AG08396 (cell line): ENCODE measurements at regions not wholly inside any gene's neighbourhood (a gene's known extent, or its start where the extent isn't known, plus 50 kb on each side); places are given as distances from the start of the nearest gene placed in this dataset.
A peak's percentile ranks its signal among the peaks of the same experiment; 100 is the strongest.
"Not testable (repeated sequence)": the region's sequence is repeated elsewhere in the genome, so short reads cannot be mapped to it uniquely, and the experiment has no call there.

Experiments
- DNase-seq: peaks from one replicate; pipeline ENCODE4 v3.0.0; 2012; ENCODE audit warnings: low spot score, mixed read lengths

DNA sequence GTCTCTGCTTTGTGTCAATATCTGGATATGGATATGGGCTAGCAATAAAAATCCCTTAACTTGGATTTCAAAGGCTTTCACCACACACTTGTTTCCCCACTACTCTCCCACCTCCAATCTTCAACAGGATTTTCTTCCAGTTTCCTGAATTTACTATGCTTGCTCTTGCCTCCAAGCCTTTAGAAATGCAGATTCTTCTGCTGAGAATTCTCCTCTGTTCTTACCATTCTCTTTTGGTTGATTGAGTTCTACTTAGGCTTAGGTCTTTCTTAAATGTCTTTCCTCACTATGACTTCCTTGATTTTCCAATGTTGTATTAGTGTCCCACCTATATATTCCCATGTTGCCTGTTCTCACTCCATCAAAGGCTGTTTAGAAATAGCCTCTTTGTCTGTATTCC, 1502.4 kb upstream of the TENM4 start:
- no peak for DNase-seq

DNA sequence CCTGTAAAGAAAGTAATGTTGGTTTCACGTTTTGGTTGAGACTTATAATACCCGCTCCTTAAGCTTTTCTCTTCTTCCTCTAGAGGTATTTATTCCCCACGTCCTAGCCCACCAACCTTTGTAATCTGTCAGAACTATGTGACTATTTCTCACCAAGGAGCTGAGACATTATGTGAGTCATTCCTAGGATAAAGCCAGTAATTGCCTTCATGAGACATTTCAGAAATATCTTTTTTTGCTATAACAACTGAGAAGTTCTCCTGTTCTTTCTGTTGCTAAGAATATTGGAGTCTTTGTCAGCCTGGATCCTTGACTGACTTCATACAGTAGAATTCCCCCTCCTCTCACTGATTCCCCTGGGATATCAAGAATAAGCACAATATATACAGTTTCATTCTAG, 1497.0 kb upstream of the TENM4 start:
- DNase-seq: no peak

DNA sequence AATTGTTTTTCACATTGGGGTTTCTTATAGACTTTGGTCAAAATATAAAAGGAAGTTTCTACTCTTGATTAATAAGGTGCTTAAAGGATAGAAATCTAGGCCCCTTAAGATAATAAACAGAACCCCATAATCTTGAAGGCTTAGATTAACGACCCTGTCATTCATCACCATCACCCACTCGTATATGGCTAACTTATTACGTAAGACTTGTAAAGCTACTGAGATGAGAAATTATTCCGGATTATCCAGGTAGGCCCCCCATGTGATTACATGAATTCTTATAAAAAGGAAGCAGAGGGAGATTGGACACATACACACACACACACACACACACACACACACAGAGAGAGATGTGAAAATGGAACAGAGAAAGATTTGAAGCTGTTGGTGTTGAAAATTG, 1489.2 kb upstream of the TENM4 start:
- DNase-seq: no peak

DNA sequence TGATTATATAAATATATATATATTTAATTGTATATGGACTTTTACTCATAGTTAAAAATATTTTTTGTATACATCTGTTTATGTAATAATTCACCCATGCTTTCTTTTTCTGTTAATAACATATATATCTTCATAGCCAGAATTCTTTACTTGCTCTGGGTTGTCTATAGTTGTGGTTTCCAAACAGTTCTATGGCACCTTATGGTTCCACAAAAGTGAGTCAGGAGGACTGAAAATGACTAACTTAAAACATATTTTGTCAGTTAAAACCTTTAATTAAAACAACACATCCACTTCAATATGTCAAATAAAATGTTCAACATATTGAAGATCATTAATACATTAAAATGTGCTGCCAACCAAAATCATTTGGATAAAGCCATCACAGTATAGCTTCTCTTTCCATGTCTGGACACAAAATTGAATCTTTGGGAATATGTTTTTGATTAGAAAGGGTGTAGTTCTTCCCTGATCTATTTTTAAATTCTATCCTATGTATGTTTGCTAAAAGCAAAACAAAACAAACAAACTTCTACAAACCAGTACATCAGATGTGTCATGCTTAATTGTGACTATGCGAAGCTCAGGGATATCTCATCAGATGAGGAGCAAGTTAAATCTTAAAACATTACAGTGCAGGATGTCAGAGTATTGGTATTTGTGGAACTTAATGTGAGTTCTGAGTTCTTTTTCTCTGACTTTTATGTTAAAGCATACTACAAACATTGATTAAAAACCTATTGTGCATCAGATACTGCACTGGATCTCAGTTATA, 1488.4 kb upstream of the TENM4 start:
- no peak for DNase-seq

DNA sequence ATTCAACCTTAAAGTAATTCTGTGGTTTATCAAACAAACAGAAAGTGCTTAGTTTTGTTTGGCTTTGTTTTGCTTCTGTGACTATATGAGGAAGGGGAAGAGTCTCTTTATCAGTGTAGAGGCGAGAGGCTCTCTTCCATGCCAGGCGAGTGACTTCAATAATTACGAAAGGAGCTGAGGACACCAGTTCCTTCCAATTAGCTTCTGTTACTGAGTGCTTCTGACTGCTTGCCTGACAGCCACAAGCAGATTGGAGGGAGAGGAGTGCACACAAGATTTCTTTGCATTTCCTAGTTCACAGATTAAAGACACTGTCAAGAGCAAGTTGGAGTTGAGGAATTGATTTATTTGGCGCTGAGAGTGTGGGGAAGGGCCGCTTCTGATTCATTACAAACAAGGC, 1484.5 kb upstream of the TENM4 start:
- DNase-seq: no peak

DNA sequence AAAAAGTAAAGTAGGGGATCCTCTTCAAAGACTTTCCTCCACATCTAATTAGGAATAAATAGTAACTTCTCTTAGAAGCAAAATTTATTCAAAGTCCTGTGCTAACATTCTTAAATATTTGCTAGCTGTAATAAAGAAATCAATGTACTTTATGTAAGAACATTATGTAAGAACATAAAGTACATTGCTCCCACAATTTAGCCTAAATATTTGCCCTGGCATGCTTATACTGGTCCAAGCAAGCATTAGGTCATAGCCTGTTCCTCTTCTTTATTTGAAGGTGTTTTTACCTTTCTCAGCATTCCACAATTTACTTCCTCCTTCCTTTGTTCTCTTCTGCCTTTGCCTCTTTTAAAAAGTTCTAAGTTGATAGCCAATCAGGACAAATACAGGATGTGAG, 1480.5 kb upstream of the TENM4 start:
- not testable (repeated sequence) for DNase-seq

DNA sequence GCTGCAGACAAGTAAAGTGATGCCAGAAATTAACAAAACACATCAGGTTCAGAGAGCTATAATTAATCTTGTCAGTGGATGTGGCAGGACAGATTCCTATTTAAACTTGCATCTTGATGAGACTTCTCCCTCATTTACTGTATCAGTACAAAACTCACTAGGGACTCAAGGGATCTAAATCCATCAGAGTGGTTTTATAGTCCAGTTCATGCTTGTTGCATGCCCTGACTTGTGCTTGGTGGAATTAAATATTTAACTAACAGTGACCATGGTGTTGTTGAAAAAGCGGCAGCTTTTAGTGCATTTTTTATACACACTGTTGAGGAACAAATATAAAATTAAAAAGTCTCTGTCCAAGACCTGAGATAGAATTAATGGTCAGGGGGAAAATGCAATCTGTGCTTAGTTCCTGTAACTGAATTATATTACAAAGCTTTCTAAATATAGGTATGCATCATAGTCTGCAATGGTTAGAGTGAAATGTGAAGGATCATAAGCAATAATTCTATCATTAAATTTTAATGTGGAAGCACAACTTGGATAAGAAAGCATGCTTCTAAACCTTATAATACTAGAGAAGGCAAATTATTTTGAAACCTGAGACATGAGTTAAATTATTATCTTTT, 1475.5 kb upstream of the TENM4 start:
- no peak for DNase-seq

DNA sequence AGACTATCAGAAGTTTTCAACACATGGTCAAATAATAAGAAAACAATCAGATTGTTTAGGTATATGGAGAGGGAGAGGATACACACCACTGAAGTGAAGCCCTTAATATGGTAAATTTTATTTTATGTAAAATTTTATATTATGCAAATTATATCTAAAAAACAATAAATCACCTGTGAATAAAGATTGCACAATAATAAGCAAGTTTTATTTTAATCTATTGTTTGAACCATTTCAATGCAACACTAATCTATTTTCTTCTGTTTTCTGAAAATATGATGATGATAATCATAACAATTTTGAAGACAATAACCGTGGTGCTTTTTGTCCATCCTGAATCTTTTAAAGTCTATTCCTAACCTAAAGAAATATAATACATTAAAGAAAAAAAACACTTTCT, 1473.5 kb upstream of the TENM4 start:
- no peak for DNase-seq

DNA sequence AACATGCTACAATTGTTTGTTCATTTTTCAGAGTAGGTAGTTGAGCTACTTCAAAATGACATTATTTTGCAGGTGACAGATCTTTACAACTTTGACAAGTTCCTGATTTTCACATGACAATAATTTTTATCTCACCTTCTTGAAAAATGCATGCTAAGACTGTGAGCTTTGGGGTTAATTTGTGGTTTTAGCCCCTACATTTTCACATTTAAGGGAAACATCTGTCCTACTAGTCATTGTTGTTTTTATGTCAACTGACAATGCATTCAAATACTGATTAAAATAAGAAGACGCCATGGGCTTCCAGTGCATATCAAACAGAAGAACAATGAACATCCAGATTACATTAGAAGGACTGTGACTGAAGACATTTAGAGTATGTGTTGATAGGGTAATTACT, 1470.8 kb upstream of the TENM4 start:
- DNase-seq: no peak

DNA sequence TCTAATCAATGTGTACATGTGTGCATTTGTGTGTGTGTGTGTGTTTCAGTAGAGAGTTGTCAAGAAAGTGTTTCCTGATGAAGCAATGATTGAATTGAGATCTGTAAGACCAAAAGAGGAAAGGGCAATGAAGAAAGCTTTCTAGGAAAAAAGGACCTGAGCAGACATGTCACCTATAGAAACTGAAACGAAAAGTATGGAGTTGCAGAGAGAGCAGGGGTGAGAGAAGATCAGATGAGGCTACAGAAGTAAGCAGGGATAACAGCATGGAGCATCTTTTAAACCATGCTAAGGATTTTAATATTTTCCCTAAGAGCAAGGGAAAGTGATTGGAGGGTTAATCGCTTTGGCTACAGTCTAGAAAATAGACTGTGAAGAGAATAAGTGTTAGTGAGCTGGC, 1459.4 kb upstream of the TENM4 start:
- DNase-seq: no peak

DNA sequence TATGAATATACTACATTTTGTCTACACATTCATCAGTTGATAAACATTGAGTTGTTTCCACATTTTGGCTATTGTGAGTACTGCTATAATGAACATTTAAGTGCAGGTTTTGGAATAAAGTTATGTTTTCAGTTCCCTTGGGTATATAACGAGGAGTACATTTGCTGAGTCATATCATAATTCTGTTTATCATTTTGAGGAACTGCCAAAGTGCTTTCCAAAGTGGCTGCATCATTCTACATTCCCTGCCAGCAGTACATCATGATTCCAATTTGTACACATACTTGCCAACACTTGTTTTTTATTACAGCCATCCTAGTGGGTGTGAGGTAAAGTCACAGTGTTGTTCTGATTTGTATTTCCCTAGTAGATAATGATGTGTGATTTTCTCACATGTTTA, 1458.6 kb upstream of the TENM4 start:
- no peak for DNase-seq

DNA sequence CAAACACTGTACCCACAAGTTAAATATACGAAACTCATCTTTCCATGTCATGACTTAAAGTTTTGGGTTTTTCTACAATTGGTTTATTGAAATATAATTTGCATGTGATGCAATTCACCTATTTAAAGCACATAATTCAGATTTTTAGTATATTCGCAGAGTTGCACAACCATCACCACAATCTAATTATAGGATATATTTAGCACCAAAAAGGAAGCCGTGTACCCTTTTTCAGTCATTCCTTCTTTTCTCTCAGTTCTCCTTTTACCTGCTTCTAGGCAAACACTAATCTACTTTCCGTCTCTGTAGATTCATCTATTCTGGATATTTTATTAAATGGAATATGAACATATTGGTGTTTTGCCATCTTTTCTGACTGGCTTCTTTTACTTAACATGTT, 1458.1 kb upstream of the TENM4 start:
- no peak for DNase-seq

DNA sequence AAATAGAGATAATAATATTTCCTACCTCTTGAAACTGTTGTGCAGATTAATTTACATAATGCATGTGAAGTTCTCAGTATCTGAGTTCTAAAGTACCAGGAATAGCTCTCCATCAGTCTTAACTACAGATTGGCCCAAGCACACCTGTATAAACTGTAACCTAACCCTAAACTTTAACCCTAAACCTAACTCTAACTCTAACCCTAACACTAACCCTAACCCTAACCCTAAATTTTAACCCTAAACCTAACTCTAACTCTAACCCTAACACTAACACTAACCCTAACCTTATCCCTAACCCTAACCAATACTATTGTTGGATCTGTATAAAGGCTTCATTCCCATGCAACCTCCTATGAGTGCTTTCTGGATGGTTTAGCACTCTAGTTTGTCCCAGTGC, 1445.9 kb upstream of the TENM4 start:
- DNase-seq: no peak

DNA sequence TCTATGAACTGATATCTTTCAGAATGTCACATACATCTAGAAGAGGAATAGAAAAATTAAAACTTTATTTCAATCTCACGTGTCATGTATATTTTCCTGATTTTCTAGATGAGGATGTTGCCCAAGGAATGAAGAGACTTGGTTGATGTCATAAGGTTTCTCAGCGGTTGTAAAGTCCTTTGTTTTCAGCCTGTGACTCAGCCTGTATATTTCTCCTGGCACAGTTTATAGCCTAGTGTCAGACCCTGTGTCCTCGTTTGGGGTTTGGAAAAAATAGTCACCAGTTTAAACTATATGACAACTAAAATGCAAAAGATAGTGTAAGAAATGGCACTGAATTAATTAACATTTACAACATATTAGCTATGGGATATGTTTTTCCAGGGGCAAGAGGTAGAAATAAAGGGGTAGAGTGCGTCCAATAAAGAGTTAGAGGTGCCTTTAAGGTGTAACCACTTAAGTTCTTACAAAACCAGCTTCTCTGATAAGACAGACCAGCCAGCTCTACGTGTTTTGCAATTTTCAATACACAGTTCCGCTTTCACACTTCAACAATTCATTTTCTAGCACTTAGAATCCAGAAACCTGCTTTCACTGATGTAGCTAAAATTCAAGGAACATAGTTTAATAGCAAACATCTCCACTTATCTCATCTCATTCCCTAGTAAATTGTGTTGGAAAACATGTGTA, 1432.6 kb upstream of the TENM4 start:
- DNase-seq: no peak

DNA sequence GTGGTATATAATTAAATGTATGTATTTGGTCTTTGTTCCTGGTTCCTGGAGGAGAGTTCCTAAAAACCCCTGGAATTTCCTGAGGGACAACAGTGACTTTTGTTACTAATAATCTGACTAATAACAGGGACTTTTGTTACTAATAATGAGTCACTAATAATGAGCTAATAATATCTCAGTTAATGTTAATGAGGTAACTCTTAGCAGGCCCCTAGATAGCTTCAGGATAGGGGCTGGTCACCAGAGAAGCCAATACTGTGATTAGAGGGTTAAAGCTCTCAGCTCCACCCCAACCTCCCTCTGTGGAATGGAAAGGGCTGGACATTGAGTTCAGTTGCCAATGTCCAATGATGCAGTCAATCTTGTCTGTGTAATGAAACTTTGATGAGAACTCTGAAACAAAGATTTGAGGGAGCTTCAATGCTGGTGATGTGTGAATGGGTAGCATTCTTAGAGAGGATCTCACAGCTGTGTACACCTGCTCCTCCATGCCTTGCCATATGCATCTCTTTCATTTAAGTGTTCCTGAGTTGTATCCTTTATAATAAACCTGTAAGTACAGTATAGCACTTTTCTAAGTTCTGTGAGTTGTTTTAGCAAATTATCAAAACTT, 1431.4 kb upstream of the TENM4 start:
- DNase-seq: no peak

DNA sequence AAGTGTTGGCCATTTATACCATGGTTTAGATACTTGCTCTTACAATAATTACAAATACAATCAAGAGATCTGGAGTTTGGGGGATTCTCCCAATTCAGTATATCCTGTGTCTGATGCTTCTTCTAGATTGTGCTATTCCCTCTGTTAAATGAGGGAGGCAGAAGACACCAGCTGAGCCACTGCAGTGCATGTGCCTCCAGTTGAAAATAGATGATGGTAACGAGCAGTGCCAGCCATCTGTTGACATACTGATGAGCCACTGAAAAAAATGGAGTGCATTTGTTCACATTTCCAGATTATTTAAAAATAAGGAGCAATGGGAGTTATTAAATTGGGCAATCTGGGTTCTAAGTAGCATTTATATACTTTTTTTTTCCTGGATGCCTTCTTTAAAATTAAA, 1428.0 kb upstream of the TENM4 start:
- DNase-seq: no peak

DNA sequence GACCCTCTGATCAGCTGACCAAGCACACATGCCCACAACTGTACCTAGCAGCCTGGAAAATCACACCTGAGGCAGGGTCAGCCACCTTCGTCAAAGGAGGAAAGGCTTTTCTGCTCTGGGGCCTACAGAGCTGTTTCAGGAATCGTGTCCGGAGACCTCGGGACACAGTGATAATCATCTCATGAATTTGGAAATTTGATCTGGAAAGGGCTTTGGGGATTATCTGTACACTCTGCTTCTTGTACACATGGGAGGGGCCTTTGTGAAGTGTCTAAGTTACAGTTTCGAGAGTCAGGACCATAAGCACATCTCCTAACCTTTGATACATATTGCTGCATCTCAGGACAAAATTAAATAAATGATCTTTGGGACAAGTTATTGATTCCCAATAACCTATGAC, 1421.2 kb upstream of the TENM4 start:
- no peak for DNase-seq

DNA sequence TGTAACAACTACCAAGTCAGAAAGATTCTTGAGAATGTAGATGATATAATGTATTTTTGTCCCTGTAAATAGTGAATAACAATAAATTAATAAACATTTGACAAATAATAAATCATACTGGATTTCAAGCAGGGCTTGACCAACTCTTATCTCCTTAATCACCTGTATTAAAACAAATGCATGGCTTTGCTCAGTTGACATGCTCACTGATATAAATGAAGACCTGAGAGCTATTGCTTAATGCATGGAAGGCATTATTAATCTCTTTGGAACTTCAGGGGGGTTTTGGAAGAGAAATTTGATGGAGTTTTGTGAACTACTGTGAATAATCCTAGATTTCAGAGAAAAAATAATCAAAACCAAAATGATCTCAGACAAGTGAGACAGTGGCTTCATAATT, 1420.4 kb upstream of the TENM4 start:
- no peak for DNase-seq

DNA sequence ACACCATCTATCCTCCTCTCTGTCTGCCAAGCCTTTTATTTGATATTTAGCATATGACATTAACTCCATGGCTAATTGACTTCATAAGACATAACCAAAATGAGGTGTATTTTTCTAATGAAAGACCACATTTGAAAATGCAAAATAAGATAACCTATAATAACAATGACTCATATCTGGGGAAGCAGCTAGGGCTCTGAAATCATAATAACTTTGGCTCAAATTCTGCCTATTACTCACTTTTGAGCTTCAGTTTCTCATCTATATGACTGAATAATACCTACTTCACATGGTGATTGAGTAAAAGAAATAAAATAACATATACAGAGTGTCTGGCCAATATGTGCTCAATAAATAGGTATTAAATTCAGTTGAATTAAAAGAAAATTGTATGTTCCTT, 1419.8 kb upstream of the TENM4 start:
- no peak for DNase-seq

DNA sequence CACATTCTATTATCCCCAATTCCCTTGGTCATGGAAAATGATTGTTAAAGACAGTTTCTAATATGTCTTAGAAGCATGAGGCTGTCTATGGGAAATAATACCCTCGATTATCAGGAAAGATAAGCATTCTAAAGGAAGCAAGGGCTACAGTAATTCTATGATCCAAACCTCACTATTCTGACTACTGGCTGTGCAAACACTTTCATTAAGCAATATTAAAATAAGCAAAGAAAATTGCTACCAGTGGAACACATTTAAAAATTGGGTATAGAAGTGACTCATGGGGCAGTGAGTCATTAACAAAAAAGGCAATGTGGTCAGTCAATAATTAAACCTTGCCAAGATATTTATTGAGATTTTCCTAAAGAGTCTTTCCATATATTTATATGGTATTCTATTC, 1415.2 kb upstream of the TENM4 start:
- DNase-seq: peak; percentile 2

DNA sequence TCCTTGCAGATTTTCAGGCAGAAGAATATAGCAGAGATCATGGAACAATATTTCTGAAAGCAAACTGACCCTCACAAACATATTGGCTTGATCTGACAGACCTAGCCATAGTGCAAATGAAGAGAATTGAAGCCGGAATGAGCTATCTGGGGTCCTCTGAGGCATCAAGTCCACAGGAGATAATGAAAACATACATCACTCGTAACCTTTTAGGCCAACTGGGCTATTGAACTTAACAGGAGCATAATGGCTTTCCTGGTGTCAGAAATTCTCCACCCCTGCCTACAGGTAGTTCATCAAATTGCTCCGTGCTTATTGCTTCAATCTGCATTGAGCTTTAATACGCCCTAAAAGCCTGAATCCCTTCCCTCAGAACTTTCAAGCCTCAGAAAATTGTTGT, 1414.6 kb upstream of the TENM4 start:
- no peak for DNase-seq

DNA sequence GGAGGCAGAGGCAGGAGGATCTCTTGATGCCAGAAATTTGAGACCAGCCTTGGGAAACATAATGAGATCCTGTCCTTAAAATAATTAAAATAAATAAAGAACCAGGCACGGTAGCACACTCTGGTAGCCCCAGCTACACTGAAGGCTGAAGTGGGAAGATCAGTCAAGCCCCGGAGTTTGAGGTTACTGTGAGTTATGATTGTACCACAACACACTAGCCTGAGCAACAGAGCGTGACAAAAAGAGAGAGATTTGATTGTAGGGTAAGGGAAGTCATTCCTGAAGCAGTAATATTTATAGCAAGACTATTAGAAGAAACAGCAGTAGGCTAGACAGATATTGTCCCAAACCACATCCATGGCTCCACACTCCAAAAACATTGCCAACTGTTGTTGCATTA, 1408.4 kb upstream of the TENM4 start:
- DNase-seq: no peak

DNA sequence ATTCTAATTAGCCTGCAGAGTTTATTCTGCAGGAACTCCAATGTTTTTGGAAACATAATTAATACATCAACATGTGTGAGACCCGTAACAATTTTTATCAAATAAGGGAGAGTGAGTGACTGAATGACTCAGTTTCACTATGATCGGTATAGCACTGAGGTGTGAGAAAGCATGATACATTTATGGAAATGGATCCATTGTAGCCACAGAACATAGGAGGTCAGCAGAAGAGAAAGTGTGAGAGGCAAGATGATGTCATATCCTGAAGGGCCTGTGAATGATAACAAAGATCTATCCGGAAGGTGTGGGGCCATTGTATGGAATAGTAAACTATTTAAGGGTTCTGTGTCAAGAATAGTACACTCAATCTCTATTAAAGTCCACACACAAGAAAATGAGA, 1406.1 kb upstream of the TENM4 start:
- no peak for DNase-seq
